ENCODE measurements at regions not wholly inside any gene's neighbourhood (a gene's known extent, or its start where the extent isn't known, plus 50 kb on each side); places are given as distances from the start of the nearest gene placed in this dataset.
"Not testable (repeated sequence)": the region's sequence is repeated elsewhere in the genome, so short reads cannot be mapped to it uniquely, and the experiment has no call there.

- no peaks in the 10 kb centered on the region for H3K36me3 ChIP-seq (ENCODE audit: control insufficient read depth in 1 of 2, insufficient read depth in 2 of 2, low read length in 2 of 2)
- H3K9me3 ChIP-seq (ENCODE audit: control insufficient read depth in 1 of 2, low read length in 2 of 2): no peaks in the 10 kb centered on the region
- no peak overlapping the region for H3K27ac ChIP-seq (ENCODE audit: low read length)
- H3K4me1 ChIP-seq (ENCODE audit: control insufficient read depth in 1 of 2, insufficient read depth in 2 of 2, low read length in 2 of 2): no peaks in the 10 kb centered on the region
- H3K4me3 ChIP-seq (ENCODE audit: low read depth in 1 of 2, low read length in 2 of 2): no peak overlapping the region
- no peaks in the 10 kb centered on the region for H3K27me3 ChIP-seq (ENCODE audit: low read depth, low read length)
Observed at GRCh38 chr14:85333841-85334240, 196.1 kb upstream of the FLRT2 start.

- Histone ChIP-seq H3K36me3 (ENCODE audit: control insufficient read depth in 1 of 2, insufficient read depth in 2 of 2, low read length in 2 of 2) (no peaks in the 10 kb centered on the region), H3K9me3 (ENCODE audit: control insufficient read depth in 1 of 2, low read length in 2 of 2) (no peaks in the 10 kb centered on the region), H3K4me3 (ENCODE audit: low read depth in 1 of 2, low read length in 2 of 2) (no peak overlapping the region), H3K27ac (ENCODE audit: low read length) (no peak overlapping the region), H3K27me3 (ENCODE audit: low read depth, low read length) (no peaks in the 10 kb centered on the region), H3K4me1 (ENCODE audit: control insufficient read depth in 1 of 2, insufficient read depth in 2 of 2, low read length in 2 of 2) (no peaks in the 10 kb centered on the region)
Observed at GRCh38 chr14:85334316-85334715, 195.6 kb upstream of the FLRT2 start.

GRCh38 chr14:85336257-85336656 is 193.7 kb upstream of the FLRT2 start:
- Histone ChIP-seq H3K27ac (ENCODE audit: low read length) (no peak overlapping the region), H3K4me1 (ENCODE audit: control insufficient read depth in 1 of 2, insufficient read depth in 2 of 2, low read length in 2 of 2) (no peaks in the 10 kb centered on the region), H3K4me3 (ENCODE audit: low read depth in 1 of 2, low read length in 2 of 2) (no peak overlapping the region), H3K27me3 (ENCODE audit: low read depth, low read length) (no peaks in the 10 kb centered on the region), H3K9me3 (ENCODE audit: control insufficient read depth in 1 of 2, low read length in 2 of 2) (peaks cover 0 to 2% of the 10 kb centered on the region in 2 donors), H3K36me3 (ENCODE audit: control insufficient read depth in 1 of 2, insufficient read depth in 2 of 2, low read length in 2 of 2) (no peaks in the 10 kb centered on the region)

GRCh38 chr14:85336817-85337216 is 193.1 kb upstream of the FLRT2 start:
- H3K4me3 ChIP-seq (ENCODE audit: low read depth in 1 of 2, low read length in 2 of 2): no peak overlapping the region
- H3K36me3 ChIP-seq (ENCODE audit: control insufficient read depth in 1 of 2, insufficient read depth in 2 of 2, low read length in 2 of 2): no peaks in the 10 kb centered on the region
- H3K27ac ChIP-seq (ENCODE audit: low read length): no peak overlapping the region
- no peaks in the 10 kb centered on the region for H3K4me1 ChIP-seq (ENCODE audit: control insufficient read depth in 1 of 2, insufficient read depth in 2 of 2, low read length in 2 of 2)
- H3K9me3 ChIP-seq (ENCODE audit: control insufficient read depth in 1 of 2, low read length in 2 of 2): peaks cover 0 to 2% of the 10 kb centered on the region in 2 donors
- no peaks in the 10 kb centered on the region for H3K27me3 ChIP-seq (ENCODE audit: low read depth, low read length)

GRCh38 chr14:85338895-85339294 is 191.0 kb upstream of the FLRT2 start:
- no peak overlapping the region for H3K27ac ChIP-seq (ENCODE audit: low read length)
- peaks cover 0 to 2% of the 10 kb centered on the region in 2 donors for H3K9me3 ChIP-seq (ENCODE audit: control insufficient read depth in 1 of 2, low read length in 2 of 2)
- no peak overlapping the region for H3K4me3 ChIP-seq (ENCODE audit: low read depth in 1 of 2, low read length in 2 of 2)
- H3K4me1 ChIP-seq (ENCODE audit: control insufficient read depth in 1 of 2, insufficient read depth in 2 of 2, low read length in 2 of 2): no peaks in the 10 kb centered on the region
- H3K36me3 ChIP-seq (ENCODE audit: control insufficient read depth in 1 of 2, insufficient read depth in 2 of 2, low read length in 2 of 2): no peaks in the 10 kb centered on the region
- no peaks in the 10 kb centered on the region for H3K27me3 ChIP-seq (ENCODE audit: low read depth, low read length)

- Histone ChIP-seq H3K9me3 (ENCODE audit: control insufficient read depth in 1 of 2, low read length in 2 of 2) (peaks cover 0 to 2% of the 10 kb centered on the region in 2 donors), H3K27me3 (ENCODE audit: low read depth, low read length) (no peaks in the 10 kb centered on the region), H3K4me3 (ENCODE audit: low read depth in 1 of 2, low read length in 2 of 2) (no peak overlapping the region), H3K36me3 (ENCODE audit: control insufficient read depth in 1 of 2, insufficient read depth in 2 of 2, low read length in 2 of 2) (no peaks in the 10 kb centered on the region), H3K4me1 (ENCODE audit: control insufficient read depth in 1 of 2, insufficient read depth in 2 of 2, low read length in 2 of 2) (no peaks in the 10 kb centered on the region), H3K27ac (ENCODE audit: low read length) (no peak overlapping the region)
Observed at GRCh38 chr14:85342858-85343607, 186.9 kb upstream of the FLRT2 start.

- Histone ChIP-seq H3K4me3 (ENCODE audit: low read depth in 1 of 2, low read length in 2 of 2) (no peak overlapping the region), H3K4me1 (ENCODE audit: control insufficient read depth in 1 of 2, insufficient read depth in 2 of 2, low read length in 2 of 2) (no peaks in the 10 kb centered on the region), H3K36me3 (ENCODE audit: control insufficient read depth in 1 of 2, insufficient read depth in 2 of 2, low read length in 2 of 2) (no peaks in the 10 kb centered on the region), H3K9me3 (ENCODE audit: control insufficient read depth in 1 of 2, low read length in 2 of 2) (peaks cover 0 to 2% of the 10 kb centered on the region in 2 donors), H3K27me3 (ENCODE audit: low read depth, low read length) (no peaks in the 10 kb centered on the region), H3K27ac (ENCODE audit: low read length) (no peak overlapping the region)
Observed at GRCh38 chr14:85344171-85344570, 185.8 kb upstream of the FLRT2 start.

- H3K4me1 ChIP-seq (ENCODE audit: control insufficient read depth in 1 of 2, insufficient read depth in 2 of 2, low read length in 2 of 2): no peaks in the 10 kb centered on the region
- H3K4me3 ChIP-seq (ENCODE audit: low read depth in 1 of 2, low read length in 2 of 2): no peak overlapping the region
- peaks cover 0 to 2% of the 10 kb centered on the region in 2 donors for H3K9me3 ChIP-seq (ENCODE audit: control insufficient read depth in 1 of 2, low read length in 2 of 2)
- H3K27me3 ChIP-seq (ENCODE audit: low read depth, low read length): no peaks in the 10 kb centered on the region
- H3K36me3 ChIP-seq (ENCODE audit: control insufficient read depth in 1 of 2, insufficient read depth in 2 of 2, low read length in 2 of 2): no peaks in the 10 kb centered on the region
- H3K27ac ChIP-seq (ENCODE audit: low read length): no peak overlapping the region
Observed at GRCh38 chr14:85344847-85345570, 184.9 kb upstream of the FLRT2 start.

GRCh38 chr14:85350667-85351066 is 179.3 kb upstream of the FLRT2 start:
- Histone ChIP-seq H3K4me1 (ENCODE audit: control insufficient read depth in 1 of 2, insufficient read depth in 2 of 2, low read length in 2 of 2) (no peaks in the 10 kb centered on the region), H3K4me3 (ENCODE audit: low read depth in 1 of 2, low read length in 2 of 2) (no peak overlapping the region), H3K36me3 (ENCODE audit: control insufficient read depth in 1 of 2, insufficient read depth in 2 of 2, low read length in 2 of 2) (no peaks in the 10 kb centered on the region), H3K27ac (ENCODE audit: low read length) (no peak overlapping the region), H3K9me3 (ENCODE audit: control insufficient read depth in 1 of 2, low read length in 2 of 2) (no peaks in the 10 kb centered on the region), H3K27me3 (ENCODE audit: low read depth, low read length) (no peaks in the 10 kb centered on the region)

GRCh38 chr14:85352588-85352987 is 177.4 kb upstream of the FLRT2 start:
- not testable (repeated sequence) for H3K4me3 ChIP-seq (ENCODE audit: low read depth in 1 of 2, low read length in 2 of 2); H3K27ac ChIP-seq (ENCODE audit: low read length); H3K9me3 ChIP-seq (ENCODE audit: control insufficient read depth in 1 of 2, low read length in 2 of 2); H3K27me3 ChIP-seq (ENCODE audit: low read depth, low read length); H3K4me1 ChIP-seq (ENCODE audit: control insufficient read depth in 1 of 2, insufficient read depth in 2 of 2, low read length in 2 of 2); H3K36me3 ChIP-seq (ENCODE audit: control insufficient read depth in 1 of 2, insufficient read depth in 2 of 2, low read length in 2 of 2)

- Histone ChIP-seq H3K36me3 (ENCODE audit: control insufficient read depth in 1 of 2, insufficient read depth in 2 of 2, low read length in 2 of 2) (no peaks in the 10 kb centered on the region), H3K9me3 (ENCODE audit: control insufficient read depth in 1 of 2, low read length in 2 of 2) (no peaks in the 10 kb centered on the region), H3K4me3 (ENCODE audit: low read depth in 1 of 2, low read length in 2 of 2) (no peak overlapping the region), H3K27me3 (ENCODE audit: low read depth, low read length) (no peaks in the 10 kb centered on the region), H3K27ac (ENCODE audit: low read length) (no peak overlapping the region), H3K4me1 (ENCODE audit: control insufficient read depth in 1 of 2, insufficient read depth in 2 of 2, low read length in 2 of 2) (no peaks in the 10 kb centered on the region)
Observed at GRCh38 chr14:85357120-85357519, 172.8 kb upstream of the FLRT2 start.
